ENCODE measurements at regions not wholly inside any gene's neighbourhood (a gene's known extent, or its start where the extent isn't known, plus 50 kb on each side); places are given as distances from the start of the nearest gene placed in this dataset.

DNA sequence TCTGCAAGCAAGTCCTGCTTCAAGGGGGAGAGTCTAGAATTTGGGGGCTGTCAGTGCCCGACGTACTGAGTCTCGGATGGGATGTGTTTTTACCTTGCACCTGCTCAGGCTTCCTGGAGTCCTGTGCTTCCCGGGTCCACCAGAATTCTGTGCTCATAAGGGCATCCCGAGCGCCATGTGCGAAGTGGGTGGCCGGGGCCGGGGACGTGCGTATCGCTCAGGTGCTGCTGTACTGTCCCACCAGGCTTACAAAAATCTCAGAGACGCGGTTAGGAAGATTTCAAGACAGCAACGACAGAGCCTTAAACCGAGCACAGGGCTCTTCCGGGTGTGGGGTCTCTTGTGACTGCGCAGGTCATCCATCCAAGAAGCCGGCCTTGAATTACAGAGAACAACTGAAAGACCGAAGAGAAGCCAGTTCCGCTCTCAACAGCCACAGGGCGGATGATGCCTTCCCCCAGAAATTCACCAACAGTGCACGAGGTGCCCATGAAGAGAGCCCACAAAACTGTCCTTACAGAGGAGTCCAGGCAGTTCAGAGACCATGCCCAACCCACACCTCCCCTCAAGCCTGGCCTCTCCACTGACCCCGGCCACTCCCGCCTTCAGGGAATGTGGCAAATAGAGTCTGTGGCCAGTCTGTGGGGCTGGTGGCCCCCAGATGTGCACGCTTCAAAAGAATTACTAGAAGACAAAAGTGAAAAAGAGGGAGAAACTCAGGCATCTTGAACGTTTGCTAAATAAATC is 104.7 kb downstream of the PXDC1 start:
- TF ChIP-seq, protein P1, sequence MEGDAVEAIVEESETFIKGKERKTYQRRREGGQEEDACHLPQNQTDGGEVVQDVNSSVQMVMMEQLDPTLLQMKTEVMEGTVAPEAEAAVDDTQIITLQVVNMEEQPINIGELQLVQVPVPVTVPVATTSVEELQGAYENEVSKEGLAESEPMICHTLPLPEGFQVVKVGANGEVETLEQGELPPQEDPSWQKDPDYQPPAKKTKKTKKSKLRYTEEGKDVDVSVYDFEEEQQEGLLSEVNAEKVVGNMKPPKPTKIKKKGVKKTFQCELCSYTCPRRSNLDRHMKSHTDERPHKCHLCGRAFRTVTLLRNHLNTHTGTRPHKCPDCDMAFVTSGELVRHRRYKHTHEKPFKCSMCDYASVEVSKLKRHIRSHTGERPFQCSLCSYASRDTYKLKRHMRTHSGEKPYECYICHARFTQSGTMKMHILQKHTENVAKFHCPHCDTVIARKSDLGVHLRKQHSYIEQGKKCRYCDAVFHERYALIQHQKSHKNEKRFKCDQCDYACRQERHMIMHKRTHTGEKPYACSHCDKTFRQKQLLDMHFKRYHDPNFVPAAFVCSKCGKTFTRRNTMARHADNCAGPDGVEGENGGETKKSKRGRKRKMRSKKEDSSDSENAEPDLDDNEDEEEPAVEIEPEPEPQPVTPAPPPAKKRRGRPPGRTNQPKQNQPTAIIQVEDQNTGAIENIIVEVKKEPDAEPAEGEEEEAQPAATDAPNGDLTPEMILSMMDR (IDR thresholded peaks at IDR 0.05; ENCODE audit: control extremely low read depth, extremely low read depth, low read depth, missing control alignments) = no peak
- no peak for DNase-seq (ENCODE audit: extremely low spot score)
- ChIA-PET POLR2A (no interaction called here), CTCF (no interaction called here)

DNA sequence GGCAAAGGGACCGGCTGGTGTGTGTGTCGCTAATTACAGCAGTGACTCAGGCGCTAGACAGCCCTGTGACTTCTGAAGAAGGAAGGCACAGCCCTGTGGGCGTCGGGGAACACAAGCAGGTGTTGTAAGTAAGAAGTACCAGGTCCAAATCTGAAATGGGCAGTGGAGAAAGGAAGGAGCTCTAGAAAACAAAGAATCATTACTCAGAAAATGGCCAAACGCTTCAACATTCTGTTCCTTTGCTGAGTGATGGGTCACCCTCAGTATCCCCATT is 106.8 kb downstream of the PXDC1 start:
- no peak for DNase-seq (ENCODE audit: extremely low spot score)
- TF ChIP-seq, protein P1 (IDR thresholded peaks at IDR 0.05; ENCODE audit: control extremely low read depth, extremely low read depth, low read depth, missing control alignments) = no peak
- CTCF ChIA-PET = no interaction called here
- POLR2A ChIA-PET = no interaction called here

DNA sequence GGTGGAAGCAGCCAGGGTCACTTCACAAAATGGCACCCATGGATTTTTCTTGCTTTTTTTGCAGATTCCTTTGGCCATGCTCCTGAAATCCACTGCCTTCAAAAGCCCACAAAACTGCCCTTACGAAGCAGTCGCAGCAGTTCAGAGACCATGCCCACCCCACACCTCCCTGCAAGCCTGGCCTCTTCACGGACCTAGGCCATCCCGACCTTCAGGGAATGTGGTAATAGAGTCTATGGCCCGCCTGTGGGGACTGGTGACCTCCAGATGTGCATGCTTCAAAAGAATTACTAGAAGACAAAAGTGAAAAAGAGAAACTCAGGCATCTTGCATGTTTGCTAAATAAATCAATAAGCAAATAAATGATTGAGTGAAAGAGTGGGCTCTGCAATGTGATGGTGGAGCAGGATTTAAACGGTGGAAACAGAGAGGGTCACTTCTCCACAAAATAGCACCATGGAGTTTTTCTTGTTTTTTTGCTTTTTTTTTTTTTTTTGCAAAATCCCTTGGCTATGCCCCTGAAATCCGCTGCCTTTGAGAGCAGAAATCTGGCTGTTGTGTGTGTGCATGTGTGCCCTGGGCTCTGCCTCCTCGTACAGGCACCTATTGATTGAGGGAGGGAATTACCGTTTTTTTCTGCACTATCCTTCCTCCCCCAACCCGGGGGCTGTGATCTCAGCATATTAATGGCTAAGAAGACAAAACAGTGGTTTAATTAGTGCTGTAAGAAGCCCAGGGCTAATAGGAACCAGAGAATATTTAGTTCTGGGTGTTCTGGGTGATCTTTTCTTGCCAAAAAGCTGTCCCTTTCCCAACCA is 107.4 kb downstream of the PXDC1 start:
- TF ChIP-seq, protein P1 (IDR thresholded peaks at IDR 0.05; ENCODE audit: control extremely low read depth, extremely low read depth, low read depth, missing control alignments) = no peak
- ChIA-PET CTCF (no interaction called here), POLR2A (no interaction called here)
- DNase-seq (ENCODE audit: extremely low spot score) = no peak

DNA sequence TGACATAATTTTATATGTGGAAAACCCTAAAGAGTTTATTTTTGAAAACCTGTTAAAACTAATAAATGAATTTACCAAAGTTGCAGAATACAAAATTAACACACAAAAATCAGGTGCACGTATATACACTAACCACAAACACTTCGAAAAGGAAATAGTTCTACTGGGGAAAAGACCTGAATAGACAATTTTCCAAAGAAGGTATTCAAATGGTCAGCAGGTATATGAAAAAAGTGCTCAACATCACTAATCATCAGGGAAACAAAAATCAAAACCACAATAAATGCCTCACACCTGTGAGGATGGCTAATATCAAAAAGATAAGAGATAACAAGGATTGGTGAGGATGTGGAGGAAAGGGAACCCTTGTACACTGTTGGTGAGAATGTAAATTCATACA is 110.6 kb downstream of the PXDC1 start:
- ChIA-PET CTCF (no interaction called here), POLR2A (no interaction called here)
- TF ChIP-seq, protein P1 (IDR thresholded peaks at IDR 0.05; ENCODE audit: control extremely low read depth, extremely low read depth, low read depth, missing control alignments) = no peak
- DNase-seq (ENCODE audit: extremely low spot score) = no peak

DNA sequence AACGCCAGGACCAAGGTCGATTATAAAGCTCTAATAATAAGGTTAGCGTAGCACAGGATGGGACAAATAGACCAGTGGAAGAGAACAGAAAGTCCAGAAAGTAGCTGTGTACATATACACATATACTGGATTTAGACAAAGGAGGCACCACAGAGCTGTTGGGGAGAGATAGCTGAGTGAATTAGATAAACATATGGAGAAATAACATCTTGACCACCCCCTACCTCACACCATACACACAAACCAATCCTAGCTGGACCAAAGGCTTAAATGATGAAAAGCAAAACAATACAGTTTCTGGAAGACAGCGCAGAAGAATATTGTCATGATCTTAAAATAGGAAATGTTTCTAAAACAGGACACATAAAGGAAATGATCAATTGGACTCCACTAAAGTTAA is 112.9 kb downstream of the PXDC1 start:
- POLR2A ChIA-PET = no interaction called here
- DNase-seq (ENCODE audit: extremely low spot score) = no peak
- TF ChIP-seq, protein P1 (IDR thresholded peaks at IDR 0.05; ENCODE audit: control extremely low read depth, extremely low read depth, low read depth, missing control alignments) = no peak
- CTCF ChIA-PET = interaction anchor here (0.9 to 1.4 kb wide), 3 partner anchors 12 to 21 kb away, joined by 3 read pairs; no protein-coding TSS in a partner anchor

DNA sequence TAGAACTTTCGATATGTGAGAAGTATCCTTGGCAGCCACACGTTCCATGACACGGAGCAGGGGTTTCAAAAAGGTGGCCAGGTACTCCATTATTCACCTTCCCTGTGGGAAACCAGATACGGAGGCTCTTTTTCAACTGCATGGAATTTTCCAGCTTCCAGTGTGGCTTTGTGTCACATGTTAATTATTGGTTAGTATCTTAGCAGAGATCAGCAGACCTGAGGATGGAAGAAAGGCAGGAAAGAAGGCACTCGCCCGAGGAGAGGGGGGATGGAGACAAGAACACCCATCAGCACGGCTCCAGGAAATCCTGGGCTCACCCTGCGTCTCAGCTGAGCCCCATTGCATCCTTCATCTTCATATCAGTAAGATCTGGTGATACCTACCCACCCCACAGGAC is 115.5 kb downstream of the PXDC1 start:
- ChIA-PET CTCF (no interaction called here), POLR2A (no interaction called here)
- no peak for DNase-seq (ENCODE audit: extremely low spot score)
- TF ChIP-seq, protein P1 (IDR thresholded peaks at IDR 0.05; ENCODE audit: control extremely low read depth, extremely low read depth, low read depth, missing control alignments) = no peak
